CD4-positive, CD25-positive, alpha-beta regulatory T cell (primary cell): ENCODE measurements at regions not wholly inside any gene's neighbourhood (a gene's known extent, or its start where the extent isn't known, plus 50 kb on each side); places are given as distances from the start of the nearest gene placed in this dataset.

Experiments used
- ATAC-seq, 2 donors: fragments of 150-1000 bp; cut with Tn5 transposase; one replicate each; pipeline ENCODE4 v1.10.0; 2021; ENCODE audit warnings: low read depth in 2 of 2, moderate number of reproducible peaks in 2 of 2, moderate library complexity in 1 of 2
- DNase-seq, 3 donors: peaks; one replicate each; pipeline versions ENCODE4 v3.0.0 to v3.0.0-alpha.2; 2012 to 2022; ENCODE audit warnings: mixed read lengths in 1 of 3
- H3K27ac ChIP-seq: one replicate; pipeline ENCODE4 v1.7.0; 2013; ENCODE audit warnings: mild to moderate bottlenecking, low read length; ENCODE audit not compliant: insufficient read depth, poor library complexity, severe bottlenecking
- H3K27me3 ChIP-seq: one replicate; pipeline ENCODE4 v1.7.0; 2013; ENCODE audit warnings: low read length; ENCODE audit not compliant: control insufficient read depth, insufficient read depth
- H3K36me3 ChIP-seq: one replicate; pipeline ENCODE4 v1.7.0; 2013; ENCODE audit warnings: mild to moderate bottlenecking, low read length, moderate library complexity; ENCODE audit not compliant: control insufficient read depth, insufficient read depth
- H3K4me1 ChIP-seq: 2 replicates; pipeline ENCODE4 v1.7.0; 2013; ENCODE audit warnings: mild to moderate bottlenecking, low read length; ENCODE audit not compliant: insufficient read depth, control insufficient read depth, poor library complexity, severe bottlenecking
- H3K4me3 ChIP-seq: one replicate; pipeline ENCODE4 v1.7.0; 2013; ENCODE audit warnings: low read depth, mild to moderate bottlenecking, low read length, moderate library complexity
- H3K9me3 ChIP-seq, 2 experiments: 1 replicate in 1 of 2; 2 replicates in 1 of 2; pipeline ENCODE4 v1.7.0; 2013; ENCODE audit warnings: low read length in 2 of 2, mild to moderate bottlenecking in 1 of 2, moderate library complexity in 1 of 2; ENCODE audit not compliant: control insufficient read depth in 2 of 2
- H3K27ac Mint-ChIP-seq, 3 donors: one replicate each; pipeline ENCODE4 v1.8.0; 2020 to 2022; ENCODE audit warnings: mild to moderate bottlenecking in 3 of 3, mixed read lengths in 3 of 3, moderate library complexity in 2 of 3
- H3K27me3 Mint-ChIP-seq: one replicate; pipeline ENCODE4 v1.8.0; 2022; ENCODE audit warnings: mild to moderate bottlenecking, mixed read lengths
- H3K36me3 Mint-ChIP-seq: one replicate; pipeline ENCODE4 v1.8.0; 2020; ENCODE audit warnings: mixed read lengths
- H3K4me1 Mint-ChIP-seq, 4 donors: one replicate each; pipeline ENCODE4 v1.8.0; 2020 to 2022; ENCODE audit warnings: mixed read lengths in 4 of 4, mild to moderate bottlenecking in 1 of 4
- H3K4me3 Mint-ChIP-seq, 4 donors: one replicate each; pipeline ENCODE4 v1.8.0; 2020 to 2022; ENCODE audit warnings: mild to moderate bottlenecking in 4 of 4, mixed read lengths in 4 of 4, moderate library complexity in 3 of 4
- H3K9me3 Mint-ChIP-seq, 7 donors: one replicate each; pipeline ENCODE4 v1.8.0; 2020 to 2022; ENCODE audit warnings: mixed read lengths in 7 of 7, mild to moderate bottlenecking in 3 of 7, moderate library complexity in 2 of 7

DNA sequence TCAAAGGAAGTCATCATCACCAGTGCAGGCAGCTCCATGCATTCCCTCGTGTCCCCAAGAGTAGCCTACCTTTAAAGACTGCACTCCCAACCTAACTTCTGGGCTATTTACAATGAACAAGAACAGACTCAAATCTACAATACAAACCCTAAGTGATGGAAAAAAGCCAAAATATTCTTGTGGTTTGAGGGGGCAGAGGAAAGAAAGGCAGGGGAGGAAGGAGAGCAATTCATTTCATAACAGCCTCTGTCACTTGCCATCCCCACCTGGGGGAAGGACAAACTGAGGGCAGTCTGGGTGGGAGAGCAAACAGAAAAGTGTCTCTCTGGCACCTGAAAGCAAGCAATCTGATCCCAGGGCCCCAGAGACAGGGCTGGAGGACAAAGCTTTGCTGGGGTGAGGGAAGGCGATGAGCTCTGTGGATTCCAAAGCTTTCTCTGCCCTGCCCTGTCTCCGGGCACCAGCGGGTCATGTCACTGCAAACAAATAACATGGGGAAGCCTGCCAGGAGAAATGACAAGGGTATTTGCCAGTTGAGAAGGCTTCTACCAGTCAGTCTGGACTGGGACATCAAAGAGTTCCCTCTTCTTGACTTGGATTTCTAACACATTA, 528.0 kb upstream of the TNP1 start:
- DNase-seq (no peak), ATAC-seq (no peak)
- H3K4me1 ChIP-seq, result no peaks in the 10 kb centered on the region
- Mint-ChIP-seq H3K4me1 (no peaks in the 10 kb centered on the region), H3K36me3 (no peaks in the 10 kb centered on the region), H3K27me3 (peaks cover 4% of the 10 kb centered on the region), H3K4me3 (no peak overlapping the region), H3K27ac (no peak overlapping the region), H3K9me3 (peaks cover 0 to 16% (median 3%) of the 10 kb centered on the region in 7 donors)
- H3K9me3 ChIP-seq, result peaks cover 0 to 2% of the 10 kb centered on the region in 2 experiments
- H3K27ac ChIP-seq, result no peak overlapping the region
- no peaks in the 10 kb centered on the region for H3K36me3 ChIP-seq
- no peaks in the 10 kb centered on the region for H3K27me3 ChIP-seq
- H3K4me3 ChIP-seq, result no peak overlapping the region

DNA sequence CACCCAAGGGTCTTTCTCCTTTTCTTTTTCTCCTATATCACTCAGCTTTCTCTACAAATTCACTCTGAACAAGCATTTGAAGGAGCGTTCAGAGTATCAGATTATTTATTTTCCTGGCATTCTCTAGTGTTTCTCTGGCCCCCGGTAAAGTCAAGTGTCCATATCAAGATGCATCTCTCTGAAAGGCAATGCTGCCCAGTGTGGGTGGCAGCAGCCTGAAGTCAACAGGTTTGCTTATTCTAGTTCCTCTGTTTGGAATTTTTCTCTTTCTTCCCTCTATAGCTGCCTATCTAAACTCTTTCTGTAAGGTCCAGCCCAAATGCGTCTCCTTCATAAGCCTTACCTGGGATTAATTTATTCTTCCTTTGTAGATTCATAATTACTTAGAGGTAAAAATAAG, 526.2 kb upstream of the TNP1 start:
- no peak for DNase-seq
- Histone ChIP-seq H3K36me3 (no peaks in the 10 kb centered on the region), H3K27me3 (no peaks in the 10 kb centered on the region), H3K4me1 (no peaks in the 10 kb centered on the region), H3K4me3 (no peak overlapping the region), H3K9me3 (no peaks in the 10 kb centered on the region), H3K27ac (no peak overlapping the region)
- no peaks in the 10 kb centered on the region for H3K4me1 Mint-ChIP-seq
- no peak overlapping the region for H3K27ac Mint-ChIP-seq
- H3K4me3 Mint-ChIP-seq, result no peak overlapping the region
- peaks cover 4% of the 10 kb centered on the region for H3K27me3 Mint-ChIP-seq
- H3K9me3 Mint-ChIP-seq, result peaks cover 0 to 8% (median 0%) of the 10 kb centered on the region in 7 donors
- no peaks in the 10 kb centered on the region for H3K36me3 Mint-ChIP-seq
- ATAC-seq, result no peak

DNA sequence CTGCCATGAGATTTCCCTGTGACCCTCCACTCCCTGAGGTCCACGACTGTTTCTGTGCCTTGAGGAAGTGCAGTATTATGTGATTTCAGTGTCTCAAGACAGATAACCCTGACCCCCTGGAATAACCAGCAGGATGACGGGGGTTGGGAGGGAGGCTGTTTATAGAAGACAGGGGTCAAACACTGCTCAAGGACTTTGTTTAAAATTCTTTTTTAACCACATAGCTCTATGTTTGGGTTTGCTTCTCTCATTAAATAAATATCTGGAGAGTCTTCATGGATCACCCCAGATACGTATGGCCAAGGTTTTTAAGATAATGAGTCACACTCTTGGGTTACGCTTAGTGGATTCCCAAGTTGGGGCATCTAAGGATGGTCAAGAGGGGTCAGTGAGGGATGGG, 523.8 kb upstream of the TNP1 start:
- H3K36me3 ChIP-seq, result no peaks in the 10 kb centered on the region
- no peak overlapping the region for H3K27ac ChIP-seq
- H3K9me3 ChIP-seq, result no peaks in the 10 kb centered on the region
- H3K27me3 ChIP-seq, result no peaks in the 10 kb centered on the region
- no peak for ATAC-seq
- no peaks in the 10 kb centered on the region for H3K4me1 ChIP-seq
- Mint-ChIP-seq H3K9me3 (peaks cover 0 to 6% (median 3%) of the 10 kb centered on the region in 7 donors), H3K4me3 (no peak overlapping the region), H3K36me3 (peaks cover 4% of the 10 kb centered on the region), H3K27me3 (no peaks in the 10 kb centered on the region), H3K4me1 (no peaks in the 10 kb centered on the region), H3K27ac (no peak overlapping the region)
- H3K4me3 ChIP-seq, result no peak overlapping the region
- no peak for DNase-seq

DNA sequence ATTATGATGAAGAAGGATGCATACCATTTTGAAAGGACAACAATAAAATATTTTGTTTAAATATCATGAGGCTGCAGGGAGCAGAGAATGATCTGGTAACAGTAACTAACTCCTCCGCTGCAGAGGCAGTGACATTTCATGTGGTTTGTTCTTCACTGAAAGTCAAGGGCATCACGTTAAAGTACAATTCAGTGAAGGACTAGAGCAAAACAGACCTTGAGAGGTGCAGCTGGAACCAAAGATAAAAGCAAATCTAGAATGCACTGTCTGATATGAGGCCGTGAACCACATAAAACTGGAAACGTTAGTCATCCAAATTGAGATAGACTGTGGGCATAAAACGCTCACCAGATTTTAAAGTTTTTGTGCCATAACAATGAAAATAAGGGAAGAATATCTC, 522.9 kb upstream of the TNP1 start:
- H3K4me1 ChIP-seq, result no peaks in the 10 kb centered on the region
- no peak overlapping the region for H3K4me3 ChIP-seq
- no peak overlapping the region for H3K27ac Mint-ChIP-seq
- H3K27me3 ChIP-seq, result no peaks in the 10 kb centered on the region
- peaks cover 4% of the 10 kb centered on the region for H3K36me3 Mint-ChIP-seq
- H3K4me3 Mint-ChIP-seq, result no peak overlapping the region
- H3K27ac ChIP-seq, result no peak overlapping the region
- no peaks in the 10 kb centered on the region for H3K9me3 ChIP-seq
- DNase-seq (no peak), ATAC-seq (no peak)
- peaks cover 0 to 6% (median 3%) of the 10 kb centered on the region in 7 donors for H3K9me3 Mint-ChIP-seq
- no peaks in the 10 kb centered on the region for H3K27me3 Mint-ChIP-seq
- H3K4me1 Mint-ChIP-seq, result no peaks in the 10 kb centered on the region
- no peaks in the 10 kb centered on the region for H3K36me3 ChIP-seq

DNA sequence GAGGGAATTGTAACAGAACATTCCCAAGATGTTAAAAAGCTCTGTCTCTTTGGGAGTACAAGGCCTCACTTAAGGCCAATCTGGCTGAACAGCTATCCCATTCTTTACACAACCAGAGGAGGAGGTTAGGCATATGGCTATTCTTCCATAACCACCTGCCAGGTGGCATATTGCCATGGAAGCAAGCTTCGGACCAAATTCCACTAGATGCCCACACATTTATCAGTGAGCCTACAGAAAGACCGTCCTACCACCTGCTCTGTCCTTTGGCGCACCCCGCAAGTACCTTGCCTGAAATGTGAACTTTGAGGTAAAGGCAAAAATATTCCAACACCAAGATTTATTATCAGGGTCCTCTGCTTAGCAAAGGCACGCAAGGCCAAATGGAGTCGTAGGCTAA, 519.9 kb upstream of the TNP1 start:
- H3K27me3 Mint-ChIP-seq, result no peaks in the 10 kb centered on the region
- peaks cover 4% of the 10 kb centered on the region for H3K36me3 Mint-ChIP-seq
- Histone ChIP-seq H3K4me1 (no peaks in the 10 kb centered on the region), H3K27me3 (no peaks in the 10 kb centered on the region), H3K9me3 (no peaks in the 10 kb centered on the region), H3K27ac (no peak overlapping the region), H3K4me3 (no peak overlapping the region), H3K36me3 (no peaks in the 10 kb centered on the region)
- H3K4me3 Mint-ChIP-seq, result no peak overlapping the region
- ATAC-seq (no peak), DNase-seq (no peak)
- H3K4me1 Mint-ChIP-seq, result no peaks in the 10 kb centered on the region
- no peak overlapping the region for H3K27ac Mint-ChIP-seq
- peaks cover 0 to 11% (median 3%) of the 10 kb centered on the region in 7 donors for H3K9me3 Mint-ChIP-seq

DNA sequence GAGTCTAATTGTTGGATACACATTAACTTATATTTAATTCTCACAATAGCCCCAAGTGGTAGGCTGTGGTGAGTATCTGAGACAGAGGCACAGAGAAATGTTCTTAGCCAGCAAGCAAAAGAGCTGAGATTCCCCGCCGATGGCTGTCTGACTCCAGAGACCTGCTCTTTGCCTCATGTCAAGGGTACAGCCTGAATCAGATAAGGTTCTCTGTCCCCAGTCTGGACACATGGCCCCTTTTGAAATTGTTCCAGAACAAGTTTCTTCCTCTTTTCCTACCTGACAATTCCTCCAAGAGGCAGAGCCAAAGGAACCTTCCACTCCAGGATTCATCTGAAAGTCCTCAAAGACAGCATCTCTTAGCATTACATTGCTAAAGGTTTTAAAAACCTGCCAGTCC, 512.9 kb upstream of the TNP1 start:
- H3K4me3 Mint-ChIP-seq, result no peak overlapping the region
- DNase-seq, result no peak

DNA sequence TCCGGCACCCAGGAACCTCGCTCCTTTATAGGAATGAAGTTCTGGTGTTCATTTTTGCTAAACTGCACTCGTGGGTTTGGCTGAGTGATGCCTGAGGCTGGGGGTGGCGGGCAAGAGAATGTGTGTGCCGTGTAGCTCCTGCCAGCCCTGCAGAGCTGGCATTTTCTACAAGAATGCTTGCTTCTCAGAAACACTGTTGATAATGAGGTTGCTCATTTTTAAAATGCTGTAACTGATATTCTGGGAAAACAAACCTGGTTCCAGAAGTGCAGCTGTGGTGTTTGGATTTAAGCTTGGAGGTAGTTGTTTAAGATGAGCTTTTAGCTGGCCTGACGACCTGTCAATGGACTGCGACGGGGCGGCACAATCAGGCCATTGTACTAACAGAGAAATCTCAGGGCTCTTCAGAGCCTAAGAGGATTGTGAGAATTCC, 511.9 kb upstream of the TNP1 start:
- Mint-ChIP-seq H3K9me3 (peaks cover 0 to 2% (median 0%) of the 10 kb centered on the region in 7 donors), H3K4me1 (no peaks in the 10 kb centered on the region), H3K36me3 (no peaks in the 10 kb centered on the region), H3K27ac (peak overlapping the region in 1 of 3 donors; percentile 13), H3K27me3 (no peaks in the 10 kb centered on the region), H3K4me3 (no peak overlapping the region)
- DNase-seq (no peak), ATAC-seq (no peak)
- H3K27ac ChIP-seq, result no peak overlapping the region
- no peaks in the 10 kb centered on the region for H3K9me3 ChIP-seq
- no peaks in the 10 kb centered on the region for H3K36me3 ChIP-seq
- H3K4me1 ChIP-seq, result no peaks in the 10 kb centered on the region
- no peak overlapping the region for H3K4me3 ChIP-seq
- no peaks in the 10 kb centered on the region for H3K27me3 ChIP-seq

More for the DNA sequence above, 512.9 kb upstream of the TNP1 start:
- no peak for ATAC-seq
- Mint-ChIP-seq H3K27ac (no peak overlapping the region), H3K36me3 (no peaks in the 10 kb centered on the region), H3K9me3 (peaks cover 0 to 5% (median 0%) of the 10 kb centered on the region in 7 donors), H3K4me1 (no peaks in the 10 kb centered on the region), H3K27me3 (no peaks in the 10 kb centered on the region)
- no peaks in the 10 kb centered on the region for H3K36me3 ChIP-seq
- no peaks in the 10 kb centered on the region for H3K9me3 ChIP-seq
- no peak overlapping the region for H3K4me3 ChIP-seq
- H3K27ac ChIP-seq, result no peak overlapping the region
- H3K27me3 ChIP-seq, result no peaks in the 10 kb centered on the region
- no peaks in the 10 kb centered on the region for H3K4me1 ChIP-seq

DNA sequence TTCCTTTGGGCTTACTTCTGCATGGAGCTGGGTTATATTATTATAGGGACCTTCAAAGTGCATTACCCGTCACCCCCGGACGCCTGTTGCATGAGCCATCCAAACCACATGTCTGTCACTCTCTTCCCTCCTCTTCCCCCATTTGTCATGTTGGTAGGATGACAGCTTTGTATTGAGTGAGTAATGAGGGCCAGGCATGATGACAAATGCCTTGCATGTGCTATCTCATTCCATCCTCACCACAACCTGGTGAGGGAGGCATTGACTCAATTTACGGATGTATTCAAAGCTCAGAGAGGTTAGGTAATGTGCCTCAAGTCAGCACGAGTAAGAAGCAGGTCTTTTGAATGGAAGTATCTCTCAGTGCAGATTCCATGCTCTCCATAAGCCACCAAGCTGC, 510.5 kb upstream of the TNP1 start:
- no peaks in the 10 kb centered on the region for H3K4me1 ChIP-seq
- no peaks in the 10 kb centered on the region for H3K9me3 ChIP-seq
- no peaks in the 10 kb centered on the region for H3K9me3 Mint-ChIP-seq
- no peak overlapping the region for H3K4me3 Mint-ChIP-seq
- DNase-seq, result no peak
- H3K27me3 ChIP-seq, result no peaks in the 10 kb centered on the region
- no peak for ATAC-seq
- H3K27ac Mint-ChIP-seq, result no peak overlapping the region
- H3K27me3 Mint-ChIP-seq, result no peaks in the 10 kb centered on the region
- no peak overlapping the region for H3K27ac ChIP-seq
- no peaks in the 10 kb centered on the region for H3K36me3 ChIP-seq
- H3K4me3 ChIP-seq, result no peak overlapping the region
- H3K4me1 Mint-ChIP-seq, result no peaks in the 10 kb centered on the region
- no peaks in the 10 kb centered on the region for H3K36me3 Mint-ChIP-seq
